ENCODE measurements at regions not wholly inside any gene's neighbourhood (a gene's known extent, or its start where the extent isn't known, plus 50 kb on each side); places are given as distances from the start of the nearest gene placed in this dataset.
"Not testable (repeated sequence)": the region's sequence is repeated elsewhere in the genome, so short reads cannot be mapped to it uniquely, and the experiment has no call there.

DNA sequence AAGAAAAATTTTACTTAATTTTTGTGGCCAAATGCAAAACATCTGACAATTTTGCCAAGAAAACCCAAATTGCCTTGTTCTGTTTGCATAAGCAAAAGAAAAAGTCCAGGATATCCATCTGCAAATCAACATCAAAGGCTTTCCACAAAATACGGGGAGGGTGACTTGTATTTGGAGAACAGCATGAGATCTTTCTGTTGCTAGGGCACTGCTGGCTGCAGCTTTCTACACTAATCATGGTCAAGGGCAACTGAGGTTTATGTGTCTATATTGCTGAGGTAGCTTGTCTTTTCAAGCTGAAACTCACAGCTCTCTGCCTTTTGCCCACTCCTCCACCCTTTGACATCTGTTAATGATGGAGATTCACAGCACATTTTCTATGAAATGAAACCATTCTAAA is 389.1 kb downstream of the NKX6-1 start:
- Histone ChIP-seq H3K4me3 (no peak overlapping the region), H3K9me3 (no peaks in the 10 kb centered on the region), H3K36me3 (ENCODE audit: low read depth, missing control alignments) (no peaks in the 10 kb centered on the region), H3K27ac (no peak overlapping the region), H3K4me1 (no peaks in the 10 kb centered on the region), H3K27me3 (no peaks in the 10 kb centered on the region)
- intact Hi-C loops (cut with DNase I; ENCODE audit: low total_unique reads): no loop called here
- no peak for DNase-seq
- 56 to 57% methylated on average over 1 of the region's 1 CpG for WGBS, 2 donors
- TF ChIP-seq, protein P1, sequence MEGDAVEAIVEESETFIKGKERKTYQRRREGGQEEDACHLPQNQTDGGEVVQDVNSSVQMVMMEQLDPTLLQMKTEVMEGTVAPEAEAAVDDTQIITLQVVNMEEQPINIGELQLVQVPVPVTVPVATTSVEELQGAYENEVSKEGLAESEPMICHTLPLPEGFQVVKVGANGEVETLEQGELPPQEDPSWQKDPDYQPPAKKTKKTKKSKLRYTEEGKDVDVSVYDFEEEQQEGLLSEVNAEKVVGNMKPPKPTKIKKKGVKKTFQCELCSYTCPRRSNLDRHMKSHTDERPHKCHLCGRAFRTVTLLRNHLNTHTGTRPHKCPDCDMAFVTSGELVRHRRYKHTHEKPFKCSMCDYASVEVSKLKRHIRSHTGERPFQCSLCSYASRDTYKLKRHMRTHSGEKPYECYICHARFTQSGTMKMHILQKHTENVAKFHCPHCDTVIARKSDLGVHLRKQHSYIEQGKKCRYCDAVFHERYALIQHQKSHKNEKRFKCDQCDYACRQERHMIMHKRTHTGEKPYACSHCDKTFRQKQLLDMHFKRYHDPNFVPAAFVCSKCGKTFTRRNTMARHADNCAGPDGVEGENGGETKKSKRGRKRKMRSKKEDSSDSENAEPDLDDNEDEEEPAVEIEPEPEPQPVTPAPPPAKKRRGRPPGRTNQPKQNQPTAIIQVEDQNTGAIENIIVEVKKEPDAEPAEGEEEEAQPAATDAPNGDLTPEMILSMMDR (IDR thresholded peaks at IDR 0.05): no peak
- no peak for TF ChIP-seq POLR2A (IDR thresholded peaks at IDR 0.05)

DNA sequence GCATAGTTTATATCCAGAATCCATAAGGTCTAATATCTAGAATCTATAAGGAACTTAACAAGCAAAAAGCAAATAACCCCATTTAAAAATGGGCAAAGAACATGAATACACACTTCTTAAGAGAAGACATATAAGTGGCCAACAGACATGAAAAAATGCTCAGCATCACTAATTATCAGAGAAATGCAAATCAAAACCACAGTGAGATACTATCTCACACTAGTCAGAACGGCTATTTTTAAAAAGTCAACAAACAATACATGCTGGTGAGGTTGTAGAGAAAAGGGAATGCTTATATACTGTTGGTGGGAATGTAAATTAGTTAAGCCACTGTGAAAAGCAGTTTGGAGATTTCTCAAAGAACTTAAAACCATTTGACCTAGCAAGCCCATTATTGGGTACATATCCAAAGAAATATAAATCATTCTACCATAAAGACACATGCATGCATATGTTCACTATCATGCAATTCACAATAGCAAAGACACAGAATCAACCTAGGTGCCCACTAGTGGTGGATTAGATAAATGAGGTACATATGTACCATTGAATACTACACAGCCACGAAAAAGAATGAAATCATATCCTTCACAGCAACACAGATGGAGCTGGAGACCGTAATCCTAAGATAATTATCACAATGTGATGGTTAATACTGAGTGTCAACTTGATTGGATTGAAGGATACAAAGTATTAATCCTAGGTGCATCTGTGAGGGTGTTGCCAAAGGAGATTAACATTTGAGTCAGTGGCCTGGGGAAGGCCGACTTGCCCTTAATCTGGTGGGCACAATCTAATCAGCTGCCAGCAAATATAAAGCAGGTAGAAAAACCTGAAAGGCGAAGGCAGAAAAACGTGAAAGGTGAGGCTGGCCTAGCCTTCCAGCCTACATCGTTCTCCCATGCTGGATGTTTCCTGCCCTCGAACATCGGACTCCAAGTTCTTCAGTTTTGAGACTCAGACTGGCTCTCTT is 397.2 kb downstream of the NKX6-1 start:
- H3K36me3 ChIP-seq (ENCODE audit: low read depth, missing control alignments); H3K4me1 ChIP-seq; H3K9me3 ChIP-seq; H3K27me3 ChIP-seq; H3K27ac ChIP-seq; DNase-seq; intact Hi-C loops (cut with DNase I; ENCODE audit: low total_unique reads); H3K4me3 ChIP-seq: not testable (repeated sequence)
- WGBS, 2 donors: 87 to 89% methylated on average over 9 of the region's 9 CpGs

DNA sequence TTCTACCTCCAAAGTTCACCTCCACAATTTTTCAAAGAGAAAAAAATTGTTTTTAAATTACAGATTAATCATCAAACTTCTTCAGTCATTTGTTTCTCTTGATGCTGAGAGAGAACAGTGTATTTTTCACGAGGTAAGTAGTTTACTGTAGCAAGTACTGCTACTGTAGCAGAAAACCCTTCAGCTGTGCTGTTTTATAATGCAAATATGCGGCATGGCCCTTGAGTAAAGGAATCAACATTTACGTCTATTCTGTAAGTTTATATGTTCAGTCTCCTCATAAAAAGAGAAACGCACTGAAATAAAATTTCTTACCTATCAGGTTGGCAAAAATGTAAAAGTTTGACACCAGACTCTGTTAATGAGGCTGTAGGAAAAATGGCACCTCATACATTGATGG is 399.0 kb downstream of the NKX6-1 start:
- no peaks in the 10 kb centered on the region for H3K36me3 ChIP-seq (ENCODE audit: low read depth, missing control alignments)
- intact Hi-C loops (cut with DNase I; ENCODE audit: low total_unique reads): no loop called here
- H3K9me3 ChIP-seq: no peaks in the 10 kb centered on the region
- no peaks in the 10 kb centered on the region for H3K27me3 ChIP-seq
- WGBS, 2 donors: 57 to 69% methylated on average over 4 of the region's 4 CpGs
- no peak for DNase-seq
- no peak overlapping the region for H3K27ac ChIP-seq
- TF ChIP-seq, protein P1 (IDR thresholded peaks at IDR 0.05): no peak
- no peak for TF ChIP-seq POLR2A (IDR thresholded peaks at IDR 0.05)
- H3K4me1 ChIP-seq: no peaks in the 10 kb centered on the region
- no peak overlapping the region for H3K4me3 ChIP-seq

DNA sequence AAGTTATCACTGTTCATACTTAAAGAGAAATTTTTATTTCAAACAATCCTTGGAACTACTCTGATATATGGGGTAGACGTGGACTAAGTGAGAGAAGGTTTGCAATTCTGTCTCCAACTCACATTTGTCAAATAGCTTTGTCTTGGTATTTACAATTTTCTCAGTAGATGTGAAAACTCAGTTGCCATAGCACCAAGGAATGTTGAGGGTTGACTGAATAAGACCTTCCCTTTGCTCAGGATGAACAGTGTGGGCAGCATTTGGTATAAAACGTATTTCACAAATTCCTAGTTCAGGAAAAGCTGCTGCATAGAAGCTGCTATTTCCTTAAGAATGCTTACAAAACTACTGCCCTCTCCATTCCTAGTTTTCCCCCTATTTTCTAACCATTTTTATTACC is 399.5 kb downstream of the NKX6-1 start:
- 33 to 43% methylated on average over 2 of the region's 2 CpGs for WGBS, 2 donors
- intact Hi-C loops (cut with DNase I; ENCODE audit: low total_unique reads): no loop called here
- DNase-seq: no peak
- Histone ChIP-seq H3K4me3 (no peak overlapping the region), H3K4me1 (no peaks in the 10 kb centered on the region), H3K9me3 (no peaks in the 10 kb centered on the region), H3K27me3 (no peaks in the 10 kb centered on the region), H3K27ac (no peak overlapping the region), H3K36me3 (ENCODE audit: low read depth, missing control alignments) (no peaks in the 10 kb centered on the region)
- TF ChIP-seq POLR2A (IDR thresholded peaks at IDR 0.05): no peak
- TF ChIP-seq, protein P1 (IDR thresholded peaks at IDR 0.05): no peak

DNA sequence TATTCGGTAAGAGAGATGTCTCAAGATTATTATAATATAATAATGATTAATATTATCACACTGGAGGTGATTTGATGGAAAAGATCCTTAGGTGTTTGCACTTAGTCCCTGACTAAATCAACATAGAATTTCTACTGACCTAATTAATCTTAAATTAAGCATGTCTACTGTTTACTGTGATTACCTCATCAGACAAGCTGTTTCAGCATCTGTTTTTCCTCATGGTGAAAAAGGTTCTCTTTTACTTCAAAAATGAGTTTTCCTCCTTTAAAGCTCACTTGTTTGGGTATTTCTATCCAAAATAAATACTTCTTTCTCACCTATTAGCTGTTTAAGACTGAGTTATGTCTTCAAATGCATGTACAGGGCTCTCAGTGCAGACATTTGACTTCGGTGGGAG is 407.8 kb downstream of the NKX6-1 start:
- Histone ChIP-seq H3K4me1 (no peaks in the 10 kb centered on the region), H3K9me3 (no peaks in the 10 kb centered on the region), H3K36me3 (ENCODE audit: low read depth, missing control alignments) (no peaks in the 10 kb centered on the region), H3K27me3 (no peaks in the 10 kb centered on the region), H3K27ac (no peak overlapping the region), H3K4me3 (no peak overlapping the region)
- DNase-seq: no peak
- intact Hi-C loops (cut with DNase I; ENCODE audit: low total_unique reads): no loop called here
- WGBS, 2 donors: 40 to 64% methylated on average over 2 of the region's 2 CpGs
- no peak for TF ChIP-seq POLR2A (IDR thresholded peaks at IDR 0.05)
- TF ChIP-seq, protein P1 (IDR thresholded peaks at IDR 0.05): no peak

Measured in testis (tissue), 2 donors.